Ishikawa (cell line): ENCODE measurements at regions not wholly inside any gene's neighbourhood (a gene's known extent, or its start where the extent isn't known, plus 50 kb on each side); places are given as distances from the start of the nearest gene placed in this dataset.

Source experiments
- CREB1 ChIP-seq: IDR thresholded peaks from 2 replicates; pipeline ENCODE4 v1.6.1; 2012; ENCODE audit warnings: low read depth
- EGR1 ChIP-seq: IDR thresholded peaks from 2 replicates; pipeline ENCODE4 v1.6.1; 2012
- MAX ChIP-seq: IDR thresholded peaks from 2 replicates; pipeline ENCODE4 v1.6.1; 2012
- TAF1 ChIP-seq: IDR thresholded peaks from 2 replicates; pipeline ENCODE4 v1.6.1; 2012; ENCODE audit warnings: low read depth, mild to moderate bottlenecking
- TCF12 ChIP-seq: IDR thresholded peaks from 2 replicates; pipeline ENCODE4 v1.6.1; 2012; ENCODE audit warnings: low read depth
- YY1 ChIP-seq: IDR thresholded peaks from 2 replicates; pipeline ENCODE4 v1.6.1; 2012; ENCODE audit warnings: low read depth
- TF ChIP-seq, protein P1 (sequence below): IDR thresholded peaks from 2 replicates; pipeline ENCODE4 v1.6.1; 2012; ENCODE audit warnings: low read depth, mild to moderate bottlenecking

DNA sequence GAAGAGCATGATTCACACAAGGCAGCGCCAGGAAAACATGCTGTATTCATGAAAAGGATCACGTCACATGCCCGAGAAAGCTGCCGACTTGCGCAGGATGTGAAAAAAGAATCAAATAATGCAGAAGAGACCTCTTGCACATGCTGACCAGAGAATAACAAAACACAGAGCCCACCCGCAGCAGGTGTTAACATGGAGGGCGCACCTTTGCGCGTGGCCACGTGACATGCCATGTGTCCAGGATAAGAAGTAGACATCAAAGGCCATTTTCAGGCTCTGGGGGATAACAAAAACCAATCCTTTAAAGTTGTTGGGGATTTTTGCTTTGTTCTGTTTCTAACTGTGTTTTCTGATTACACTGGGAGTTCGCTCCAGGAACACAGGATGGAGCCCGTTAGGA, 1332.8 kb downstream of the ZPLD1 start:
- TF ChIP-seq TCF12, result no peak
- no peak for TF ChIP-seq MAX
- TF ChIP-seq, protein P1, sequence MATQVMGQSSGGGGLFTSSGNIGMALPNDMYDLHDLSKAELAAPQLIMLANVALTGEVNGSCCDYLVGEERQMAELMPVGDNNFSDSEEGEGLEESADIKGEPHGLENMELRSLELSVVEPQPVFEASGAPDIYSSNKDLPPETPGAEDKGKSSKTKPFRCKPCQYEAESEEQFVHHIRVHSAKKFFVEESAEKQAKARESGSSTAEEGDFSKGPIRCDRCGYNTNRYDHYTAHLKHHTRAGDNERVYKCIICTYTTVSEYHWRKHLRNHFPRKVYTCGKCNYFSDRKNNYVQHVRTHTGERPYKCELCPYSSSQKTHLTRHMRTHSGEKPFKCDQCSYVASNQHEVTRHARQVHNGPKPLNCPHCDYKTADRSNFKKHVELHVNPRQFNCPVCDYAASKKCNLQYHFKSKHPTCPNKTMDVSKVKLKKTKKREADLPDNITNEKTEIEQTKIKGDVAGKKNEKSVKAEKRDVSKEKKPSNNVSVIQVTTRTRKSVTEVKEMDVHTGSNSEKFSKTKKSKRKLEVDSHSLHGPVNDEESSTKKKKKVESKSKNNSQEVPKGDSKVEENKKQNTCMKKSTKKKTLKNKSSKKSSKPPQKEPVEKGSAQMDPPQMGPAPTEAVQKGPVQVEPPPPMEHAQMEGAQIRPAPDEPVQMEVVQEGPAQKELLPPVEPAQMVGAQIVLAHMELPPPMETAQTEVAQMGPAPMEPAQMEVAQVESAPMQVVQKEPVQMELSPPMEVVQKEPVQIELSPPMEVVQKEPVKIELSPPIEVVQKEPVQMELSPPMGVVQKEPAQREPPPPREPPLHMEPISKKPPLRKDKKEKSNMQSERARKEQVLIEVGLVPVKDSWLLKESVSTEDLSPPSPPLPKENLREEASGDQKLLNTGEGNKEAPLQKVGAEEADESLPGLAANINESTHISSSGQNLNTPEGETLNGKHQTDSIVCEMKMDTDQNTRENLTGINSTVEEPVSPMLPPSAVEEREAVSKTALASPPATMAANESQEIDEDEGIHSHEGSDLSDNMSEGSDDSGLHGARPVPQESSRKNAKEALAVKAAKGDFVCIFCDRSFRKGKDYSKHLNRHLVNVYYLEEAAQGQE, result no peak
- TF ChIP-seq YY1, result no peak
- no peak for TF ChIP-seq CREB1
- TF ChIP-seq TAF1, result no peak
- TF ChIP-seq EGR1, result no peak
